Psoas muscle (tissue), 7 donors: ENCODE measurements at regions not wholly inside any gene's neighbourhood (a gene's known extent, or its start where the extent isn't known, plus 50 kb on each side); places are given as distances from the start of the nearest gene placed in this dataset.
"Not testable (repeated sequence)": the region's sequence is repeated elsewhere in the genome, so short reads cannot be mapped to it uniquely, and the experiment has no call there.

ENCODE experiments used
- ATAC-seq, 4 donors: fragments of 200-7000 bp; cut with Tn5 transposase; one replicate each; pipeline ENCODE4 v1.9.1; 2020; ENCODE audit warnings: moderate library complexity in 3 of 4, mild to moderate bottlenecking in 2 of 4
- DNase-seq, 2 donors: peaks; one replicate each; pipeline ENCODE4 v3.0.0-alpha.2; 2020
- H3K27ac ChIP-seq: fragments of 200-600 bp; one replicate; pipeline ENCODE4 v1.8.0; 2022
- H3K27me3 ChIP-seq, 3 donors: fragments of 200-600 bp in 1 of 3; one replicate each; pipeline versions ENCODE4 v1.6.1 to v1.8.0; 2013 to 2022; ENCODE audit warnings: low read length in 2 of 3, mild to moderate bottlenecking in 2 of 3, moderate library complexity in 1 of 3; ENCODE audit not compliant: insufficient read depth in 3 of 3
- H3K36me3 ChIP-seq, 2 donors: fragments of 200-600 bp in 1 of 2; one replicate each; pipeline versions ENCODE4 v1.6.1 to v1.8.0; 2013 to 2022; ENCODE audit warnings: low read depth in 1 of 2, mild to moderate bottlenecking in 1 of 2, moderate library complexity in 1 of 2; ENCODE audit not compliant: insufficient read depth in 1 of 2
- H3K4me1 ChIP-seq: fragments of 200-600 bp; one replicate; pipeline ENCODE4 v1.8.0; 2022
- H3K4me3 ChIP-seq: fragments of 200-600 bp; one replicate; pipeline ENCODE4 v1.8.0; 2022; ENCODE audit warnings: mild to moderate bottlenecking
- H3K9me3 ChIP-seq: fragments of 200-600 bp; one replicate; pipeline ENCODE4 v1.8.0; 2022
- CTCF ChIP-seq: fragments of 200-600 bp; IDR thresholded peaks from one replicate; pipeline ENCODE4 v1.8.0; 2022; ENCODE audit warnings: antibody characterized with exemption
- WGBS, 3 donors: extraction: QIAGEN DNeasy Blood & Tissue Kit; methylation state at CpG; one replicate each; pipeline versions ENCODE4 v1.1.6 to v1.1.7; 2013; 5-methylcytosine and 5-hydroxymethylcytosine counted together
- intact Hi-C, 2 donors: fragments of 100-400 bp; cut with DNase I; formaldehyde crosslinking; loops; one replicate each; pipeline versions ENCODE4 v1.11.0 to v1.14.2; 2022
- donor health status: healthy with polysubstance abuse.
- donor health status: DM: no; HTN: no; CAD: no; lungs with moderate emphysema.
- donor health status: Bipolar disorder and iron deficiency.
- donor health status: healthy.
- donor health status: DM: yes; HTN: yes; CAD: no.
- donor health status: DM: no; HTN: no; CAD: no.
- donor health status: DM: yes; HTN: yes; CAD: no.

- intact Hi-C loops, H3K36me3 ChIP-seq, H3K27me3 ChIP-seq, H3K27ac ChIP-seq, H3K4me1 ChIP-seq, DNase-seq, ATAC-seq, H3K4me3 ChIP-seq, H3K9me3 ChIP-seq: not testable (repeated sequence)
- 73 to 96% (median 96%) methylated on average over 3 of the region's 3 CpGs for WGBS, 3 donors
Measured at GRCh38 chrX:132302687-132303086, 83.4 kb upstream of the RAP2C start.

GRCh38 chrX:132294776-132295495 is 75.7 kb upstream of the RAP2C start:
- 77 to 92% (median 89%) methylated on average over 2 of the region's 2 CpGs for WGBS, 3 donors
- intact Hi-C loops: loop anchor here (5.0 kb wide), 4 partner anchors 297 to 337 kb away; no protein-coding TSS in a partner anchor
- Histone ChIP-seq H3K36me3 (no peaks in the 10 kb centered on the region), H3K9me3 (no peaks in the 10 kb centered on the region), H3K4me3 (no peak overlapping the region), H3K4me1 (no peaks in the 10 kb centered on the region), H3K27ac (no peak overlapping the region), H3K27me3 (no peaks in the 10 kb centered on the region)
- no peak for ATAC-seq
- DNase-seq: no peak
- no peak for TF ChIP-seq CTCF

GRCh38 chrX:132294192-132294591 is 74.9 kb upstream of the RAP2C start:
- no peak for TF ChIP-seq CTCF
- WGBS, 3 donors: 58 to 96% (median 90%) methylated on average over 1 of the region's 1 CpG
- Histone ChIP-seq H3K4me1 (no peaks in the 10 kb centered on the region), H3K27me3 (no peaks in the 10 kb centered on the region), H3K4me3 (no peak overlapping the region), H3K27ac (no peak overlapping the region), H3K36me3 (no peaks in the 10 kb centered on the region), H3K9me3 (no peaks in the 10 kb centered on the region)
- intact Hi-C loops: loop anchor here (5.0 kb wide), 4 partner anchors 298 to 338 kb away; no protein-coding TSS in a partner anchor
- DNase-seq (no peak), ATAC-seq (no peak)

GRCh38 chrX:132292793-132293192 is 73.5 kb upstream of the RAP2C start:
- Histone ChIP-seq H3K36me3 (no peaks in the 10 kb centered on the region), H3K27me3 (no peaks in the 10 kb centered on the region), H3K27ac (no peak overlapping the region), H3K4me3 (no peak overlapping the region), H3K9me3 (no peaks in the 10 kb centered on the region), H3K4me1 (no peaks in the 10 kb centered on the region)
- DNase-seq (no peak), ATAC-seq (peak; percentile 59 to 78 (median 62))
- intact Hi-C loops: loop anchor here (5.0 kb wide), 4 partner anchors 300 to 340 kb away; no protein-coding TSS in a partner anchor
- WGBS, 3 donors: 5 to 10% (median 8%) methylated on average over 5 of the region's 5 CpGs
- TF ChIP-seq CTCF: peak; percentile 68

GRCh38 chrX:132277953-132278614 is 58.8 kb upstream of the RAP2C start:
- Histone ChIP-seq H3K27me3 (no peaks in the 10 kb centered on the region), H3K27ac (no peak overlapping the region), H3K4me1 (no peaks in the 10 kb centered on the region), H3K4me3 (no peak overlapping the region), H3K36me3 (no peaks in the 10 kb centered on the region), H3K9me3 (no peaks in the 10 kb centered on the region)
- ATAC-seq: no peak
- DNase-seq: no peak
- 88 to 100% (median 97%) methylated on average over 1 to 2 of the region's 2 CpGs for WGBS, 3 donors
- intact Hi-C loops: no loop called here
- no peak for TF ChIP-seq CTCF
